K562 (cell line): ENCODE measurements at regions not wholly inside any gene's neighbourhood (a gene's known extent, or its start where the extent isn't known, plus 50 kb on each side); places are given as distances from the start of the nearest gene placed in this dataset.

Source experiments
- ATF3 ChIP-seq, 2 experiments: fragments of 450-650 bp in 1 of 2; sonication (generic) in 1 of 2; formaldehyde crosslinking in 1 of 2; IDR thresholded peaks in 1 of 2; conservative IDR thresholded peaks in 1 of 2; 2 replicates each; pipeline versions ENCODE4 v1.6.1 to v1.8.1; 2016 to 2023; ENCODE audit warnings: mild to moderate bottlenecking in 2 of 2, moderate library complexity in 2 of 2, inconsistent platforms in 1 of 2, missing genetic modification reagents in 1 of 2
- ATF4 ChIP-seq: fragments of 450-650 bp; formaldehyde crosslinking; IDR thresholded peaks from 2 replicates; pipeline ENCODE4 v1.4.0; 2022; ENCODE audit warnings: mild to moderate bottlenecking, moderate library complexity
- CEBPB ChIP-seq: fragments of 450-650 bp; IDR thresholded peaks from 2 replicates; pipeline ENCODE4 v1.6.1; 2016; ENCODE audit warnings: missing genetic modification characterization, missing compliant biosample characterization
- EP300 ChIP-seq: IDR thresholded peaks from 2 replicates; pipeline ENCODE4 v1.6.1; 2012; ENCODE audit warnings: low read length, improper control_type of control experiment
- HINFP ChIP-seq: fragments of 450-650 bp; conservative IDR thresholded peaks from 2 replicates; pipeline ENCODE4 v1.6.1; 2016; ENCODE audit warnings: missing genetic modification characterization, low read depth, mild to moderate bottlenecking, control low read depth, missing compliant biosample characterization
- KAT7 ChIP-seq: sonication (generic); formaldehyde crosslinking; IDR thresholded peaks from 2 replicates; pipeline ENCODE4 v1.8.0; 2022; ENCODE audit warnings: missing genetic modification reagents, mild to moderate bottlenecking, borderline replicate concordance
- MTA1 ChIP-seq: fragments of 450-650 bp; IDR thresholded peaks from 2 replicates; pipeline ENCODE4 v1.6.1; 2017; ENCODE audit warnings: borderline replicate concordance
- NCOA6 ChIP-seq: fragments of 450-650 bp; IDR thresholded peaks from 2 replicates; pipeline ENCODE4 v1.6.1; 2017; ENCODE audit warnings: mild to moderate bottlenecking
- NFRKB ChIP-seq: fragments of 450-650 bp; IDR thresholded peaks from 2 replicates; pipeline ENCODE4 v1.6.1; 2016; ENCODE audit warnings: low read depth
- PBX2 ChIP-seq, 2 experiments: IDR thresholded peaks in 1 of 2; conservative IDR thresholded peaks in 1 of 2; 2 replicates each; pipeline ENCODE4 v1.6.1; 2016; ENCODE audit warnings: low read depth in 2 of 2, mild to moderate bottlenecking in 1 of 2, missing compliant biosample characterization in 1 of 2, missing genetic modification characterization in 1 of 2, moderate library complexity in 1 of 2
- POU5F1 ChIP-seq: fragments of 150-350 bp; IDR thresholded peaks from 2 replicates; pipeline ENCODE4 v1.6.1; 2014; ENCODE audit warnings: borderline replicate concordance, low read length, low read depth, mild to moderate bottlenecking; ENCODE audit not compliant: partially characterized antibody
- PTBP1 ChIP-seq: fragments of 200-400 bp; formaldehyde crosslinking; IDR thresholded peaks from 2 replicates; pipeline ENCODE4 v1.6.1; 2017; ENCODE audit warnings: low read depth, low read length
- RBM14 ChIP-seq: fragments of 200-400 bp; formaldehyde crosslinking; IDR thresholded peaks from 2 replicates; pipeline ENCODE4 v1.6.1; 2018; ENCODE audit warnings: low read depth, mild to moderate bottlenecking, low read length, moderate library complexity, borderline replicate concordance; ENCODE audit not compliant: insufficient read depth
- RBM39 ChIP-seq: fragments of 200-400 bp; formaldehyde crosslinking; optimal IDR thresholded peaks from 2 replicates; pipeline ENCODE3; 2018; ENCODE audit warnings: low read depth, low read length
- SRSF3 ChIP-seq: fragments of 200-400 bp; formaldehyde crosslinking; IDR thresholded peaks from 2 replicates; pipeline ENCODE4 v1.6.1; 2016; ENCODE audit warnings: mild to moderate bottlenecking, low read length, moderate library complexity; ENCODE audit not compliant: insufficient read depth
- TCF7 ChIP-seq: sonication (generic); IDR thresholded peaks from 2 replicates; pipeline ENCODE4 v1.6.1; 2016; ENCODE audit warnings: antibody characterized with exemption, borderline replicate concordance
- USF2 ChIP-seq: sonication (generic); formaldehyde crosslinking; IDR thresholded peaks from 2 replicates; pipeline ENCODE4 v1.5.0; 2020; ENCODE audit warnings: missing genetic modification reagents
- ZNF282 ChIP-seq: sonication (generic); formaldehyde crosslinking; IDR thresholded peaks from 2 replicates; pipeline ENCODE4 v1.8.1; 2023; ENCODE audit warnings: missing genetic modification reagents
- ZNF41 ChIP-seq: fragments of 250-450 bp; sonication (Bioruptor Pico); conservative IDR thresholded peaks from 2 replicates; pipeline ENCODE4 v1.4.0; 2020; ENCODE audit warnings: mild to moderate bottlenecking
- ZNF445 ChIP-seq: fragments of 250-450 bp; sonication (Bioruptor Pico); IDR thresholded peaks from 2 replicates; pipeline ENCODE4 v1.4.0; 2020; ENCODE audit warnings: low read depth, mild to moderate bottlenecking, moderate library complexity
- ZNF57 ChIP-seq: fragments of 450-650 bp; formaldehyde crosslinking; IDR thresholded peaks from 2 replicates; pipeline ENCODE4 v1.4.0; 2020; ENCODE audit warnings: mild to moderate bottlenecking, moderate library complexity

GRCh38 chr6:27091661-27092315 lies 155.7 kb upstream of the PRSS16 start (continued):
- TF ChIP-seq PTBP1 (peak; percentile 39; the same call in 1 of the 2 replicates), EP300 (peak; percentile 72; the same call in 1 of the 2 replicates), NFRKB (no peak), USF2 (CRISPR knock-in tag) (no peak), ZNF57 (CRISPR knock-in tag) (no peak), ZNF282 (CRISPR knock-in tag) (no peak), POU5F1 (no peak), TCF7 (no peak), RBM14 (no peak), ZNF445 (CRISPR knock-in tag) (no peak), MTA1 (peak; percentile 59; the same call in 1 of the 2 replicates), SRSF3 (no peak), ATF3 (IDR thresholded peaks at IDR 0.05) (no peak), ATF3 (CRISPR knock-in tag; conservative IDR thresholded peaks at IDR 0.05) (no peak; the same call in 1 of the 2 replicates), PBX2 (CRISPR knock-in tag; IDR thresholded peaks at IDR 0.05; ENCODE audit: low read depth) (no peak), PBX2 (tag; conservative IDR thresholded peaks at IDR 0.05; ENCODE audit: low read depth) (no peak; the same call in 1 of the 2 replicates), RBM39 (peak; percentile 56), HINFP (no peak), ATF4 (CRISPR knock-in tag) (no peak), NCOA6 (no peak), ZNF41 (CRISPR knock-in tag) (no peak), KAT7 (CRISPR knock-in tag) (no peak), CEBPB (tag) (no peak)
